ENCODE measurements at regions not wholly inside any gene's neighbourhood (a gene's known extent, or its start where the extent isn't known, plus 50 kb on each side); places are given as distances from the start of the nearest gene placed in this dataset.

GRCh38 chr5:4065472-4066320 is 470.1 kb downstream of the IRX1 start:
- no peak overlapping the region for H3K4me3 ChIP-seq (ENCODE audit: severe bottlenecking)
- no peak overlapping the region for H3K27ac ChIP-seq (ENCODE audit: poor library complexity, severe bottlenecking)
- TF ChIP-seq CTCF (IDR thresholded peaks at IDR 0.05; ENCODE audit: poor library complexity, severe bottlenecking) = no peak
- ATAC-seq (ENCODE audit: low read depth) = no peak
- no peak for DNase-seq (ENCODE audit: low spot score)
- no peaks in the 10 kb centered on the region for H3K36me3 ChIP-seq (ENCODE audit: low read depth)
- no peaks in the 10 kb centered on the region for H3K27me3 ChIP-seq (ENCODE audit: insufficient read depth, poor library complexity, severe bottlenecking)
- H3K4me1 ChIP-seq (ENCODE audit: insufficient read depth, poor library complexity, severe bottlenecking) = no peaks in the 10 kb centered on the region
- H3K9me3 ChIP-seq (ENCODE audit: severe bottlenecking) = no peaks in the 10 kb centered on the region

GRCh38 chr5:4068171-4068570 is 472.5 kb downstream of the IRX1 start:
- ATAC-seq (ENCODE audit: low read depth) (no peak), DNase-seq (ENCODE audit: low spot score) (no peak)
- no peak overlapping the region for H3K27ac ChIP-seq (ENCODE audit: poor library complexity, severe bottlenecking)
- TF ChIP-seq CTCF (IDR thresholded peaks at IDR 0.05; ENCODE audit: poor library complexity, severe bottlenecking) = no peak
- no peaks in the 10 kb centered on the region for H3K4me1 ChIP-seq (ENCODE audit: insufficient read depth, poor library complexity, severe bottlenecking)
- no peaks in the 10 kb centered on the region for H3K36me3 ChIP-seq (ENCODE audit: low read depth)
- H3K4me3 ChIP-seq (ENCODE audit: severe bottlenecking) = no peak overlapping the region
- H3K9me3 ChIP-seq (ENCODE audit: severe bottlenecking) = no peaks in the 10 kb centered on the region
- no peaks in the 10 kb centered on the region for H3K27me3 ChIP-seq (ENCODE audit: insufficient read depth, poor library complexity, severe bottlenecking)

- no peaks in the 10 kb centered on the region for H3K27me3 ChIP-seq (ENCODE audit: insufficient read depth, poor library complexity, severe bottlenecking)
- no peak for DNase-seq (ENCODE audit: low spot score)
- TF ChIP-seq CTCF (IDR thresholded peaks at IDR 0.05; ENCODE audit: poor library complexity, severe bottlenecking) = no peak
Observed at GRCh38 chr5:4078544-4078943, 482.9 kb downstream of the IRX1 start.

GRCh38 chr5:4079831-4080230 is 484.2 kb downstream of the IRX1 start:
- H3K4me1 ChIP-seq (ENCODE audit: insufficient read depth, poor library complexity, severe bottlenecking) = peaks cover 28% of the 10 kb centered on the region
- ATAC-seq (ENCODE audit: low read depth) = no peak
- no peak for TF ChIP-seq CTCF (IDR thresholded peaks at IDR 0.05; ENCODE audit: poor library complexity, severe bottlenecking)
- peak overlapping the region; percentile 8 for H3K27ac ChIP-seq (ENCODE audit: poor library complexity, severe bottlenecking)
- H3K4me3 ChIP-seq (ENCODE audit: severe bottlenecking) = no peak overlapping the region
- H3K36me3 ChIP-seq (ENCODE audit: low read depth) = no peaks in the 10 kb centered on the region
- peaks cover 3% of the 10 kb centered on the region for H3K9me3 ChIP-seq (ENCODE audit: severe bottlenecking)
- no peaks in the 10 kb centered on the region for H3K27me3 ChIP-seq (ENCODE audit: insufficient read depth, poor library complexity, severe bottlenecking)
- DNase-seq (ENCODE audit: low spot score) = no peak

More at GRCh38 chr5:4078544-4078943, 482.9 kb downstream of the IRX1 start:
- no peaks in the 10 kb centered on the region for H3K36me3 ChIP-seq (ENCODE audit: low read depth)
- H3K27ac ChIP-seq (ENCODE audit: poor library complexity, severe bottlenecking) = no peak overlapping the region
- peaks cover 3% of the 10 kb centered on the region for H3K9me3 ChIP-seq (ENCODE audit: severe bottlenecking)
- H3K4me1 ChIP-seq (ENCODE audit: insufficient read depth, poor library complexity, severe bottlenecking) = peaks cover 19% of the 10 kb centered on the region
- ATAC-seq (ENCODE audit: low read depth) = no peak
- no peak overlapping the region for H3K4me3 ChIP-seq (ENCODE audit: severe bottlenecking)

GRCh38 chr5:4080370-4080769 is 484.7 kb downstream of the IRX1 start:
- ATAC-seq (ENCODE audit: low read depth) (no peak), DNase-seq (ENCODE audit: low spot score) (no peak)
- Histone ChIP-seq H3K27me3 (ENCODE audit: insufficient read depth, poor library complexity, severe bottlenecking) (no peaks in the 10 kb centered on the region), H3K36me3 (ENCODE audit: low read depth) (no peaks in the 10 kb centered on the region), H3K4me1 (ENCODE audit: insufficient read depth, poor library complexity, severe bottlenecking) (peaks cover 28% of the 10 kb centered on the region), H3K27ac (ENCODE audit: poor library complexity, severe bottlenecking) (no peak overlapping the region), H3K9me3 (ENCODE audit: severe bottlenecking) (peaks cover 3% of the 10 kb centered on the region), H3K4me3 (ENCODE audit: severe bottlenecking) (no peak overlapping the region)
- no peak for TF ChIP-seq CTCF (IDR thresholded peaks at IDR 0.05; ENCODE audit: poor library complexity, severe bottlenecking)
